HepG2 (cell line): ENCODE measurements at regions not wholly inside any gene's neighbourhood (a gene's known extent, or its start where the extent isn't known, plus 50 kb on each side); places are given as distances from the start of the nearest gene placed in this dataset.

Source experiments
- NFIB ChIP-seq: sonication (generic); formaldehyde crosslinking; IDR thresholded peaks from 2 replicates; pipeline ENCODE4 v1.9.0; 2021; ENCODE audit warnings: missing genetic modification reagents, mild to moderate bottlenecking, borderline replicate concordance
- POLR2AphosphoS5 ChIP-seq: IDR thresholded peaks from 2 replicates; pipeline ENCODE4 v1.6.1; 2012; ENCODE audit warnings: low read depth, low read length
- RAD21 ChIP-seq: fragments of 450-650 bp; formaldehyde crosslinking; IDR thresholded peaks from 2 replicates; pipeline ENCODE4 v1.5.0; 2020; ENCODE audit warnings: mild to moderate bottlenecking
- SIN3A ChIP-seq: IDR thresholded peaks from 2 replicates; pipeline ENCODE4 v1.6.1; 2011; ENCODE audit warnings: low read depth, mild to moderate bottlenecking, control low read depth, low read length, borderline replicate concordance
- SMC3 ChIP-seq: IDR thresholded peaks from 2 replicates; pipeline ENCODE4 v1.6.1; 2011; ENCODE audit warnings: low read length, improper control_type of control experiment
- SMYD3 ChIP-seq: sonication (generic); formaldehyde crosslinking; IDR thresholded peaks from 2 replicates; pipeline ENCODE4 v1.8.1; 2023; ENCODE audit warnings: mild to moderate bottlenecking, missing genetic modification reagents
- TEAD2 ChIP-seq: sonication (generic); formaldehyde crosslinking; IDR thresholded peaks from 2 replicates; pipeline ENCODE4 v1.9.0; 2021; ENCODE audit warnings: missing genetic modification reagents
- ZNF674 ChIP-seq: sonication (generic); formaldehyde crosslinking; IDR thresholded peaks from 2 replicates; pipeline ENCODE4 v1.5.0; 2020; ENCODE audit warnings: low read depth, mild to moderate bottlenecking, missing genetic modification reagents
- TF ChIP-seq, protein P1 (sequence below): sonication (generic); formaldehyde crosslinking; IDR thresholded peaks from 2 replicates; pipeline ENCODE4 v1.9.0; 2022; ENCODE audit warnings: missing genetic modification reagents, mild to moderate bottlenecking, borderline replicate concordance

DNA sequence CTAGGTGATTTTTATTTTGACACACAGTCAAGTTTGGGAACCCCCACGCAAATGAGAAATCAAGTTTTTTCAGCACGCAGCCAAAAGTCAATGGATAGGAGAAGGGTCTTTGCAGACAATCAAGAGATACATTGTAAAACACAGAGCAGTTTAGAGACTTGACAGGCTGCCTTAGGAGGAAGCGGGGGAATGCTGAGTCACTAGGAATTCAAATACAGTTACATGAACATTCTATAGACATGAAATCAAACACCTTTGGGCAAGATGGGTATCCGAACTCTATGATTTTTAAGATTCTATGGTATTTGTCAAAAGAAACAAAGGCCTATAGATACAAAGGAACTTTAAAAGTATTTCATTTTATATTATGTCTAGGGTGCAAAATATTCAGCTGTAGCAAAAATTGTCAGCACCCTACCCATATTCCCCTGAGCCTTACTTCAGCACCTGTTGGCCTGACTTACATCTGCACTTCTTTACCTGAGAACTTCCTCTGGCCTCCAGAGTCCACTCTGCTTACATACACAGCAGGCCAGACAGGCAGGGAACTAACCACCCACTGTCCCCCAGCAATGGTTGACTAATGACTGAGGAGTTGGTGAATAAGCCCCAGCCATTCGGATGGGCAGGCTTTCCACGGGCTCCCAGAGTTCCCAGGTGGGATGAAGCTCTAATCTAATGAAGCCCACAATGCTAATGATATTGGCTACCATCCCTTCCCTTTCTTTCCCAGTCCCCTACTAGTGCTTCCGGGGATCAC is 289.3 kb upstream of the RORA start:
- TF ChIP-seq, protein P1, sequence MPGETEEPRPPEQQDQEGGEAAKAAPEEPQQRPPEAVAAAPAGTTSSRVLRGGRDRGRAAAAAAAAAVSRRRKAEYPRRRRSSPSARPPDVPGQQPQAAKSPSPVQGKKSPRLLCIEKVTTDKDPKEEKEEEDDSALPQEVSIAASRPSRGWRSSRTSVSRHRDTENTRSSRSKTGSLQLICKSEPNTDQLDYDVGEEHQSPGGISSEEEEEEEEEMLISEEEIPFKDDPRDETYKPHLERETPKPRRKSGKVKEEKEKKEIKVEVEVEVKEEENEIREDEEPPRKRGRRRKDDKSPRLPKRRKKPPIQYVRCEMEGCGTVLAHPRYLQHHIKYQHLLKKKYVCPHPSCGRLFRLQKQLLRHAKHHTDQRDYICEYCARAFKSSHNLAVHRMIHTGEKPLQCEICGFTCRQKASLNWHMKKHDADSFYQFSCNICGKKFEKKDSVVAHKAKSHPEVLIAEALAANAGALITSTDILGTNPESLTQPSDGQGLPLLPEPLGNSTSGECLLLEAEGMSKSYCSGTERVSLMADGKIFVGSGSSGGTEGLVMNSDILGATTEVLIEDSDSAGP = no peak
- TF ChIP-seq SMYD3 (CRISPR knock-in tag) (no peak), NFIB (CRISPR knock-in tag) (no peak), SMC3 (no peak), POLR2AphosphoS5 (no peak), SIN3A (no peak), TEAD2 (no peak), ZNF674 (no peak), RAD21 (CRISPR knock-in tag) (no peak)
